ENCODE measurements at regions not wholly inside any gene's neighbourhood (a gene's known extent, or its start where the extent isn't known, plus 50 kb on each side); places are given as distances from the start of the nearest gene placed in this dataset.

- H3K27ac ChIP-seq = peak overlapping the region in 1 of 2 donors; percentile 30
- H3K36me3 ChIP-seq = no peaks in the 10 kb centered on the region
- H3K9me3 ChIP-seq = no peaks in the 10 kb centered on the region
- ATAC-seq (peak; percentile 30), DNase-seq (peak in 3 of 4 donors; percentile 28 to 90 (median 80))
- no peak for TF ChIP-seq CTCF (IDR thresholded peaks at IDR 0.05)
- H3K27me3 ChIP-seq = no peaks in the 10 kb centered on the region
- H3K4me1 ChIP-seq = peaks cover 7 to 14% of the 10 kb centered on the region in 2 donors
- no peak overlapping the region for H3K4me3 ChIP-seq
- intact Hi-C loops (cut with DNase I) = no loop called here
These were observed 194.0 kb downstream of the ZFP36L2 start for GRCh38 chr2:43032213-43033015.

- DNase-seq (peak in 1 of 4 donors; percentile 11), ATAC-seq (no peak)
- TF ChIP-seq CTCF (IDR thresholded peaks at IDR 0.05) = no peak
- H3K4me3 ChIP-seq = no peak overlapping the region
- H3K9me3 ChIP-seq = no peaks in the 10 kb centered on the region
- no peaks in the 10 kb centered on the region for H3K27me3 ChIP-seq
- H3K36me3 ChIP-seq = no peaks in the 10 kb centered on the region
- H3K27ac ChIP-seq = no peak overlapping the region
- intact Hi-C loops (cut with DNase I) = no loop called here
- H3K4me1 ChIP-seq = peaks cover 8 to 20% of the 10 kb centered on the region in 2 donors
These were observed 194.8 kb downstream of the ZFP36L2 start for GRCh38 chr2:43031471-43032212.

GRCh38 chr2:43030551-43031307, 195.7 kb downstream of the ZFP36L2 start:
- Histone ChIP-seq H3K27me3 (no peaks in the 10 kb centered on the region), H3K4me1 (peaks cover 11 to 20% of the 10 kb centered on the region in 2 donors), H3K27ac (no peak overlapping the region), H3K4me3 (no peak overlapping the region), H3K9me3 (no peaks in the 10 kb centered on the region), H3K36me3 (no peaks in the 10 kb centered on the region)
- intact Hi-C loops (cut with DNase I) = no loop called here
- no peak for ATAC-seq
- DNase-seq = peak in 2 of 4 donors; percentile 27 to 55
- TF ChIP-seq CTCF (IDR thresholded peaks at IDR 0.05) = no peak

- no peak overlapping the region for H3K27ac ChIP-seq
- intact Hi-C loops (cut with DNase I) = loop anchor here in 1 of 2 donors (10.0 kb wide), 1 partner anchor 196 kb away; the partner anchor contains the start of gene ZFP36L2
- H3K27me3 ChIP-seq = no peaks in the 10 kb centered on the region
- ATAC-seq (no peak), DNase-seq (peak in 1 of 4 donors; percentile 15)
- peaks cover 11 to 20% of the 10 kb centered on the region in 2 donors for H3K4me1 ChIP-seq
- H3K4me3 ChIP-seq = no peak overlapping the region
- no peaks in the 10 kb centered on the region for H3K36me3 ChIP-seq
- no peaks in the 10 kb centered on the region for H3K9me3 ChIP-seq
- TF ChIP-seq CTCF (IDR thresholded peaks at IDR 0.05) = no peak
These were observed 197.2 kb downstream of the ZFP36L2 start for GRCh38 chr2:43029186-43029585.
